Activated T-cell treated with anti-CD3 and anti-CD28 coated beads for 24 hours (primary cell): ENCODE measurements at regions not wholly inside any gene's neighbourhood (a gene's known extent, or its start where the extent isn't known, plus 50 kb on each side); places are given as distances from the start of the nearest gene placed in this dataset.
"Not testable (repeated sequence)": the region's sequence is repeated elsewhere in the genome, so short reads cannot be mapped to it uniquely, and the experiment has no call there.

ENCODE experiments used
- DNase-seq: peaks from one replicate; pipeline ENCODE4 v3.0.0-alpha.2; 2020; ENCODE audit warnings: low read depth

DNA sequence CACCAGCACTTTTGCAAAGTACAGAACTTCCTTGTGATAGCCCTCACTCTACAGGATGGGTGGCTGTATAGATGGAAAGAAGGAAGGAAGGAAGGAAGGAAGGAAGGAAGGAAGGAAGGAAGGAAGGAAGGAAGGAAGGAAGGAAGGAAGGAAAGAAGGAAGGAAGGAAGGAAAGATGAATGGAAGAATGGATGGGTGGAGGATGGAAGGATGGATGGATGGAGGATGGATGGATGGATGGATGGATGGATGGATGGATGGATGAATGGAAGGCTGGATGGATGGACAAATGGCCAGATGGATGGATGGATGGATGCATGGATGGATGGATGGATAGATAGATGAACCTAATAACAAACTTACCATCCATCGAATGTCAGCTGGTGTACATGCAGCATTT is 256.9 kb downstream of the ANKRD60 start:
- not testable (repeated sequence) for DNase-seq

DNA sequence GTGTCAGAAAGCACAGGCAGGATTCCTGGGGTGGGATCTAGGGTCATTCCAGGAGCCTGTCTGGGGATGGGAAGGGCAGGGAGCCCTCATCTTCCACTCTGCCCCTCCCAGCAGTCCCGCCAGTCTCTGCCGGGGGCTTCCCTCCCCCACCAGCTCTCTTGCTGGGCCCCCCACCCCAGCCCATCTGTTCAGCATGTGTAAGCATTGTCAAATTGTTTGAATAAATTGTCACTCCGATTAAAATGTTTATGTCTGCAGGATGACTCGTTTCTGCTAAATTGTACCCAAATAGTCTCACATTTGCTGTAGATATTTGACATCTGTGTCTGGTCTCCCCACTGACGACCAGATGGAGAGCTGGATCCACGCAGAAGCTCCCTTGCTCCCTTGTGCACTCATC is 257.6 kb downstream of the ANKRD60 start:
- no peak for DNase-seq

DNA sequence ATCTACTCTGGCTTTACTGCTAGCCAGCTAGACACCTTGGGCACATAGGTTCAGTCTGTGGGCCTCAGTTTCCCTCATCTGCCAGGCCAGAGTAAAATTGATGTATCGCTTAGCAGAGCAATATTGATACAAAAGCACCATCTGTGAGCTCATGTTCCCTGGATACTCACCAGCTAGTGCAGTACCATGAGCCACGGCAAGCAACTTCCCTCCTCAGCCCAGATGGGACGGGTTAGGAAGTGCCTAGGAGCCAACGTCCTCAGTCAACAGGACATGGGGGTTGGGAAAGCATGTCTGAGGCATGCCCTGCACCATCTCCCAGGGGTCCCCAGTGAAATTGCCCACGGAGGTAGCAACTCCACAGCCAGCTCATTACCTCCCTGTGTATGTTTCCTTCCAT is 258.3 kb downstream of the ANKRD60 start:
- no peak for DNase-seq

DNA sequence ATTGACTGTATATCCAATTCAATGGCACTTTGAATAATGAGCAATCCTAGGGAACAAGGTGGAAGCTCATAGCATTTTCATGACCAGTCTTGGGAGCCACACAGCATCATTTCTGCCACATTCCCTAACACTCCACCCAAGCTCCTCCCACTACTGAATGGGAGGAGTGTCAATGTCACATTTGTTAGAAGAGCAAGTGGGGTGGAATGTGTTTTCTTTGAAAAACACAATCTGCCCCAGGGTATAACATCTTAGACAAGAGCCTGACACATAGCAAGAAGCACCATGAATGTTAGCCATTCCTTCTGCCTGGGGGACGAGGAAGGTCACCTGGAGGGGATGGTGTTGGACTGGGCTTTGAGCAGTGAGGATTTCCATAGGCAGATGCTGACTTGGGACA is 258.3 kb upstream of the PMEPA1 start:
- no peak for DNase-seq

DNA sequence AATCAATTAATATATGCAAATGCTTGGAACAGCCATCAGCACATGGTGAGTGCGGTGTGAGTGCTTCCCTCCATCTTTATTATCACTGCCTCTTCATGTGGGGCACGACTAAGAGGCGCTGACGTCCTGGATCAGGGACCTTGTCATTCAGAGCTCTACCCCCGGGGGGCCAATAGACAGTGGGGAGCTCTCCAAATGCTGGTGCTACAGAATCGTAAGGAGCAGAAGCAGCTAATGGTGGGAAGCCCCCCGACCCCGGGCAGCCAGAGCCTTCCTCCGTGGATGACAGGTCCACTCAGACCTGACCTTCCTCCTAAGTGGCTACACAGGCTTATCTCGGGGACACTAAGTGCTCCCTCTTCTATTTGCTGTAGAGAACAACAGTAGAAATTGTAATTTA is 257.5 kb upstream of the PMEPA1 start:
- DNase-seq: no peak

DNA sequence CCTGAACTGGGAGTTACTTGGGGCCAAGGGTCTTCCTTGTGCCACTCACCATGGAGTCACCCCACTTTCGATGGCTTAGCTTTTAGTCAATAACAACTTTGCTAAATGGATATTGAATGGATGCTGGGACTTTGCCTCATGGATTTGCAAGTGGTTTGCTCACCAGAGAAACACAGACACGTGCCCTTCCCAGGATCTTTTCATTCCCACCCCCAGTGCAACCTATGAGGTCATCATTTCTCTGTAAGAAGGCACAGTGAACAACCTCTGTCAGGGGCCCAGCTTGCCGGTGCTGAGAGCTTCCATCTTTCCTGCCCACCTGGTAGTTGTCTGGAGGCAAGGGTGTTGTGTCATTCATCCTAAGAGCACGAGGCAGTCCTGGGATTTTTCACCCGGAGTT is 256.8 kb upstream of the PMEPA1 start:
- DNase-seq: no peak

DNA sequence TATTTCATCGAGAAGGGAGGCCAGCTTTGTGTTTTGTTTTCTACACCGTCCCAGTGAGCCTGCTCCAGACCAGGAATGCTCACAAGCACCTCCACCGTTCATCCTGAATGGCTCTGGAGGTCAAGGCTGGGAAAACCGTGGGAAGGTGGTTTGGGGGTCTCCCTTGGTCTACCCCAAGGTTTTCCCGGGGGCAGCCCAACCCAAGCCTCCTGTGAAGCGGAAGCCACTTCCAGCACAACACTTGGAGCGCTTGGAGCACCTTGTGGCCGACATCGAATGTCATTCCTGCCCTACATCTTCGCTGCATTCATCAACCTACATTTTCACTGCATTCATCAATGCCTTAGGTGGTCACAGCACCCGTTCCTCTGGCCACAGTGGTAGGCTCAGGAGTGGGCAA is 255.6 kb upstream of the PMEPA1 start:
- no peak for DNase-seq

DNA sequence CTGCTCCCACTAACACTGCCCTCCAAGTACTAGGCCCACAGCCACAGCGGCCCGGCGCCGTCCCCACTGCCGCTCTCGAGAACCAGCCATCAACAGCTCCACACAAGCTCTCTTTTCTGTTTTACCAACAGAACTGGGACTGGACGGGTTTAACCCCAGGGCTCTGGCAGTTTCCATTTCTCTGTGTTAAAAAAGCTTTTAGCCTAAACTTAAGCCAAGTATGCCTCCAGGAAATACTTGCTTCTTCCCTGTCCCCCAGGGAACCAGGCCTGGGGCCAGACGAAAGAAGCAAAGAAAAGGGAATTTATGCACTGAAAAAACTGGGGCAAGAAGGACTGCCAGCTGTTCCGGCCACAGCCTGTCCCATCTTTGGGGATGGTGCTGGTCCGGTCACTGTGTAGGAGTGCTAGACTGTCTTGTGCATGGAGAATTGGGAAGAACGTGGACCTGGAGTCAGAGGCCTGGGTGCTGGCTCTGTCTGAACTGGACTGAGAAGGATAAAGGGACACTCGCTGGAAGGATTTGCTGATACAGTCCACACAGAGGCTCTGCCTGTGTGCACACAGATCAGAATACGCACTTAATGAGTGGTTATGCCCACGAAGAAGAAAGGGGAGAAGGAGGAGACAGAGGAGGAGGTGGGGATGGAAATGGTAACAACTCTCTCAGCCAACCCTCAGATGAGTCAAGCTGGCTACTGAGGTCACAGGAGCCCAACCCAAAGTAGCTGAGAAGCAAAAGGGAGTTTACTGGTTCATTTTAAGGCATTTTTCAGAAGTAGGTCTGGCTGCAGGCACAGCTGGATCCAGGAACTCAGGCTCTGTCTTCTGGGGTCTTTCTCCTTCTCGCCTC is 254.4 kb upstream of the PMEPA1 start:
- no peak for DNase-seq

DNA sequence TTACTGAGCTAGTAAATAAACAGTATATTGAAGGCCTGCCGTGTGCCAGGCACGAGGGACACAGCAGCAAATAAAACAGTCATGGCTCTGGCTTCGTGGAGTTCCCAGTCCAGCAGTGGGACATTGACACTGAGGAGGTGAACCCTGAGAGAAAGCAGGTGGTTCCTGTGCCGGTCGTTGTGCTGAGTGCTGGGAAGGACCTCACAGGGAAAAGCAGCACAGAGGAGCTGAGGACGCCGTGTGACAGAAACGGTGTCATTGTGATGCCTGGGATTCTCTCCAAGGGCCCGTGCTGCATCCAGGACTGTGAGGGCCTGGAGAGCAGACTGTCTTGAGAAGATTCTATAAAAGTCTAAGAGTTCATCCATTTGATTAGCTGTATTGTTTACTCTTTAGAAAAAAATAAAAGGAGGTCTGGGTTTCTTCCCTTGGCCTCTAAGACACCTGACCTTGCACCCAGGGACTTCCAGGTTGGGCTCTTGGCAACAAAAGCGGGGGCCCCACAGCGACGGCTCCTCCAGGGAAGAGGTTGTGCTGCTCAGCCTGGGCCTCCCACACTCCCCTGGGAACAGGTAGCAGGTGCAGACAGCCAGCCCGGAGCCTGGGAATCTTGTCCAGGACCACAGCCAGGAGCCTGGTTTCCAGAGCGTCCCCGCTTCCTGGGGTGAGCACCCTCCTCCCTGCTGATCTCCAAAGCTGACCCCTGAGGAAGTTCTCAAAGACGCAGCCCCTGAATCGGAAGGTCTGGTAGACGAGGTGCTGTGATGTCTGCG is 251.2 kb upstream of the PMEPA1 start:
- DNase-seq: no peak

DNA sequence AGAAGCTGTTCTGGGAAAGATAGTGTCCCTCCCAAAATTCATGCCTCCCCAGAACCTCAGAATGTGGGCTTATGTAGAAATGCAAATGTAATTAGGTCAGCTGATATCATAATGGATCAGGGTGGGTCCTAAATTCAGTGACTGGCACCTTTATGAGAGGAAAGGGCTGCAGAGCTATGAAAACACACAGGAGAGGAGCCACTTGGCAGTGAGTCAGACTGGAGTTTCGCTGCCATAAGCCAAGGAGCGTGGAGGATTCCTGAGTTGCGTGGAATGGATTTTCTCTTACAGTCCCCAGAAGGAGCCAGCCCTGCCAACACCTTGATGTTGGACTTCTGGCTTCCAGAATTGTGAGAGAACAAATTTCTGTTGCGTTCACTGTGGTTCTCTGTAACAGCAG is 249.8 kb upstream of the PMEPA1 start:
- no peak for DNase-seq

DNA sequence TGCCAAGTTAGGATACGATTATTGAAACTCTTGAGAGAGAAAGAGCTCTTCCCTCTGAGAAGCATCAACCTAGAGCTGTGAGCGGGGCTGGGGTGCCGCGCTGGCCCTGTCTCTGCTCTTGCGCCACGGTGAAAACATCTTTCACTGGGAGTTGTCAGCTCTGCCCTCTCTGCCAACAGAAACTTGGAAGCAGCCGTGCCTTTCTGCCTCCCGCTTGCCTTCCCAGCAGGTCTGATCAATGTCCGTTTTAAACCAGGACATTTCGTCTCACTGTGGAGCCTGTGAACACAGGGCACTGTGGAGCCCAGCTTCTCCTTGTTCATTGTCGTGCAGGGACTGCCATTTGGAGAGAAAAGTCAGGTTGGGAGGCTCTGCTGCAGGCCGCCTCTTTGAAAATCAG is 249.2 kb upstream of the PMEPA1 start:
- no peak for DNase-seq

DNA sequence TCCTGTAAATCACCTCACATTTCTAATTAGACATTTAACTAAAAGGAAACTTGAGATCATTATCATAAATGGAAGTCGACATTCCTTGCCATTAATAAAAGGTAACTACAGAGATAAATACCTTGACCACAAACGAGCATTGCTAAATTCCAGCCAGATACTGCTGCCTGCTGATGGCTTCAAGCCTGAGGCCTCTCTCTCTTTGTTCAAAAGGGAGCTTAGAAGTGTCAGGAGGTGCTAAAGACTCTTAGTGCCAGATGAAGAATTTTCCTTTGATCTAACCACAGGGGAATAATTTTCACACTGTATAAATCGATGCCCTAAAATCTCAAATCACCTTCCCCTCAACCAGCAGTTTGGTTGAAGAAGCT is 248.2 kb upstream of the PMEPA1 start:
- no peak for DNase-seq

DNA sequence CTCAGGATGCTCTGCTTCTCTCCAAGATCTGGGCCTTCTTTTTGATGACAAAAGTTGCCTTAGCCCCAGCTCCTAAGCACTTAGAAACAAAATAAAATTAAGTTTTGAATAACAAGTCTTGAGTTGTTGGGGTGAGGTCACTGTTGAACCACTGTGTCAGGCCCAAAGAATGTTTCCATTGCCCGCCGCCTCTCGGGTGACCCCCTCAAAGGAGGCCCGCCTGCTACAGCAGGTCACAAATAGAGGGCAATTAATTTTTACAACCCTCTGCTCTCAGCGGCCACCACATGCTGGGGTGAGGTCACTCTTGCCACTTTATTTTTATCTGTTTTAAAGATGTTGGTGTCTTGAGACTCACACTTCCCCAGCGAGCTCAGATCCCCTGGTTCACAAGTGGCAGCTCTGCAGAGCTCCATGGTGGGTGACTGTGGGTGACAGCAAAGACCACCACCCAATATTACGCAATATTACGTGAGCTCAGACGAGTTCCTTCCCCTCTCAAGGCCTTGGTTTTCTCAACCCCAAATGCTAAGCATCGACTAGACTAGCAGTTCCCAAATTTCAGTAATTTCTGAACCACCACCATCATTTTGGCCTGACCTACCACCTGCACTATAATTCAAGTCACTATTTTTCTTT is 247.7 kb upstream of the PMEPA1 start:
- DNase-seq: no peak

DNA sequence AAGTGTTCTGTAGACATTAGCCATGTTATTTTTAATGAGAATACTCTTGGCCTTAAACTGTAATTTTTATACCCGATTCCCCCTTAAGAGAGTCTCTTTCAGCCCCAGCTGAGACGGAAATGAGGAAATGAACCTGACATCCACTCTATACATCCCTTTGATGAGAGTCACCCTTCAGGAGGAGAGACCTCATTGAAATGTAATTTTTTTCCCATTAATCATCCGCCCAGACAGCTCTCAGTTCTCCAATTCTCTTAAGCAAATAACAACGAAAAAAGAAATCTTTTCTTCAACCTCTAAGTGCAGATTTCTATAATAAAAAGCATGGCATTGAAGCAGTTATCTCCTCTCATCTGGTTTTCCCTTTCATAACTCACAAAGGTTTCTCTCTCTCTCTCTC is 243.8 kb upstream of the PMEPA1 start:
- DNase-seq: no peak

DNA sequence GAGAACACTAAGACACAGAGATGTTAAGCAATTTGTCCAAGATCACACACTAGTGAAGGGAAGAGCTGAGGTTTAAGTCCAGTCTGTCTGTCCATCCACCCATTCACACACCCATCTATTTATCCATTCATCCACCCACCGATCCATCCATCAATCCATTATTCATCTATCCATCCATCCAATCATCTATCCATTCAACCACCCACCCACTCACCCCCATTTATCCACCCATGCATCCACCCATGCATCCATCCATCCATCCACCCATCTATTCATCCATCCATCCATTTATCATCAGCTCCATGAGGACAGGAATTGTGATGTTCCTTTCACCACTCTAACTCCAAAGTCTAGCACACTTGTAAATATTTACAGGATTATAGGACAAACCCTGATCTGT is 242.3 kb upstream of the PMEPA1 start:
- no peak for DNase-seq

DNA sequence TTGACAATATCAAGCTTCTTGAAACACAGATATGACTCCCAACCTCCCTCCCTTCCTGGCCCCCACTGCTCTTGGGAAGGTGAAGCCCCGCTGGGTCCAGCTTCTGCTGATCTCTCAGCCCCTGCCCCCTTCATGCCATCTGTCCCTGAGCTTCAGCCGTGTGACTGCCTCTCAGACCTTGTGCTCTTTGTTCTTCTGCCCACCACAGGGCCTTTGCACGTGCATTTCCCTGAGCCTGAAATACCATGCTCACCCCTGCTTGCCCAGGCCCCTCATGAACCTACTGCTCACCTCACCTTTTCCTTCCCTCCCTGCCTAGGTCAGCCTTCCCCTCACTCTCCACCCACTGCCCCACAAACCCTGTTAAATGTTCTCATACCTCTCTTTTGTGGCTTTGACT is 241.7 kb upstream of the PMEPA1 start:
- no peak for DNase-seq

DNA sequence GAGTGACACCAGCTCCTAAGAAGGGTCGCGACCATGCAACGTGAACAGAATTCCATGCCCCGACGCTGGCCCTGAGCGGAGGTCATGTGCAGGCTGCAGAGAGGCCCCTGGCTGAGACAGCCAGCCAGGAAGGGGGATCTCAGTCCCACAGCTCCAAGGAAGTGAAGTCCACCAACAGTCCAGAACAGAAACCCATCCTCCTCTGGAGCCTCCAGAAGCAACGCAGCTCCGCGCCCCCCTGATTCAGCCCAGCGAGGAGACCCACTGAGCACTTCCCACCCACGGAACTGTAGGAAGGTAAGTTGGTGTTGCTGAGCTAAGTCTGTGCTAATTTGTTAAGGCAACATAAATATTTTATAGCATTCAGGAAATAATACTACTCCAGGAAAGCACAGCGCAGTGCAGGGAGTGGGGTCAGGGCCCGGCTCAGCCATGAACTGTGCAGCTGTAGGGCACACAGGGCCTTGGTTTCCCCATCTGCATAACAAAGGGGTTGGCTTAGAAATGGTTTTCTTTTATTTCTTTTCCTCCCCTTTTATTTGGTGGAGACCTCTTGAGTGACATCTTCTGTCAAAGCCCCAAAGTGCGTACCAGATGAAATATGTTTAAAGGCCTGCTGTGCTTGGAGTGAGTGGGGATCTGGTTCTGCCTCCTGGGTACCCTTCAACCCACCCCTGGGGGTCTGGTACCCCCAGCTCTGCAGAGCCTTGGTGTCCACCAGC is 241.1 kb upstream of the PMEPA1 start:
- no peak for DNase-seq

DNA sequence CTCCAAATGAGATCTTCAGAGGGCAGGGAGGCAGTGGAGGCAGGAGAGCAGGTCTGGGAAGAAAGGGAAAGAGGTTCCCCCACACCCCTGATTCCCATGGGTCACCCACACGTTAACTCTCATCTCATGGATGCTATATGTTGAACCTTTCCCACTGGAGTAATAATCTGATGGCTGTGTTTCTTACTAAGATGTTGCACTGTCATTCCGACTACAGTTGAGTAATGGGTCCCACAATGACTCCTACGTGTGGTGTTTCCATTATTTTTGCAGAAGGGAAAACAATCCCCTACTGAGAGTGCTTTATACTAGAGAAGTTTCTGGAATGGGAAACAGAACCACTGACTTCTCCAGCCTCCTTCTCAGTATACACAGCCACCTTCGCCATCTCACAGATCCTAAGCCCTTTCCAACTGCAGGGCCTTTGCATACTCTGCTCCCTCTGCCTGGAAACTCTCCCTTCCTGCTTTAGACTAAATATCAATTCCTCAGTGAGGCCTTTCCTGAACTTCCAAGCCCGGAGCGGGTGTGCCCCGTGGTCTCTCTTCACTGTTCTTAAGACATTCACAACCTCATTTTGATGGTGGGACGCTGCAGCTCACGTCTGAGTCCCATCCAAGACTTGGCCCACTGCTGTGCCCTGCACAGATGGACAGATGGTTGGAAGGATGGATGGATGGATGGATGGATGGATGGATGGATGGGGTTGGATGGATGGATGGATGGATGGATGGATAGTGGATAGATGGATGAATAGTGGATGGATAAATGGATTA is 238.6 kb upstream of the PMEPA1 start:
- no peak for DNase-seq

DNA sequence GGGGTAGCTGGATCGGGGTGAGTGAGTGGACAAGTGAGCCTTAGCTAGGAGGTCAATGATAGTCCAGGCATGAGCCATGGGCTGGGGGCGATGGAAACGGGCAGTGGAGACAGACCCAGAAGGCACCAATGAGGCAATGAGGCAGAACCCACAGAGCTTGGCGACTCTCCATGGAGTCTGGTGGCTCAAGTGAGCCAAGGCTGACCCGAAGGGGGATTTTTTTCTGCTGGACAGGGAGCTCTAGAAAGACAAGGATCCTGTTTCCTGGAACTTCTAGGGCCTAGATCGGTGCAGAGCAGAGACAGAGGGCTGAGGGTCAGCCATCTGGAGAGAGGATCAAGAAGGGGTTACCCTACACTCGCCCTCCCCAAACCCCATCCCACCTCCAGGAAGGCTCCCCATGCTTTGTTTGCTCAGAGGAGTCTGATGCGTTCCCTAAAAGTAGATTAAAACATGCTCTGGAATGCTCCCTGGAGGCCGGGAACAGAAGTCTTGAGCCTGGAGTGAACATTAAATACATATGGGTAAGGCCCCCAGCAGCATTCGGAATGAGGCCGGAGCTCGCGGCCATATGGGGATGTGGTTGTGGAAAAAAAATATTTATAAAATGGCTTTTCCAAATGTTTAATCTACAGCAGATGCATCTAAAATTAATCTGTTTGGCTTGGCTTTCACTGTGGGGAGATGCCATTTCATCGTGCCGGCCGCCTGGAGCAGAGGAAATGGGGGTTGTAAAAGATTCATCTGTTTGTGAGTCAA is 237.8 kb upstream of the PMEPA1 start:
- DNase-seq: no peak

DNA sequence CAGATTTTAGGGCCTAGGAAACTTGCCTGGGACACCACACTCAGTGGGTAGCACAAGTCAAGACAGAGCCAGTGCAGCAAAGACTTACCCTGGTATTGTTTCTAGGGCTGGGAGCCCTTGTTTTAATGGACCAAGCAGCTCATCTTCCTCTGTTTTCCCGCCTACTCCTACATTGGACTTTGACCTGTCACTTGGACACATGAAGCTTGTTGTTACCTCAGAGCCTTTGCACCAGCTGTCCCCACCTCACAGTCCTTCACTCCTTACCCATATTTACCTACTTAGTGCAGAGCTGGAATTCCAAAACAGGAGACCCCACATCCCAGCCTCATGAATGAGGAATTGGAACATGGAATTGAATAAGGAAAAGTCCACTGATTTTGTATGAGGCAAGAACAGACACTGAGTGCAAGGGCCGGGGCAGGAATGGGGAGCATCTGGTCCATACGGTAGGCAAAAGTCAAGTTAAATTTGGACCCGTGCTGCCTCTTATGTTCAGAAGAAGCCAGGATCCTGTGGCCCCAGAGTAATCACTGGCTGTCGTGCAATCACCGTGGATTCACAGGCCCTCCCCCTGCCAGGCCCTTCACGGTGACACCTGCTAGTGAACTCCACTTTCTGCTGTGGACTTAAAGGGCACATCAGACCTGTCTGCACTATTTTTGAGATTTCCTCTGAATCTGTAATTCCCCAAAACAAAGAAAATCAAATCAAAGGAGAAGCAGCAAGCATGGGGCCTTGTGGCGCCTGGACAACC is 236.9 kb upstream of the PMEPA1 start:
- no peak for DNase-seq
